GF-D8 (cell line): ENCODE measurements at regions not wholly inside any gene's neighbourhood (a gene's known extent, or its start where the extent isn't known, plus 50 kb on each side); places are given as distances from the start of the nearest gene placed in this dataset.

Source experiments
- DNase-seq: peaks from one replicate; lab custom pipeline; 2025; lab: John Stamatoyannopoulos, UW

DNA sequence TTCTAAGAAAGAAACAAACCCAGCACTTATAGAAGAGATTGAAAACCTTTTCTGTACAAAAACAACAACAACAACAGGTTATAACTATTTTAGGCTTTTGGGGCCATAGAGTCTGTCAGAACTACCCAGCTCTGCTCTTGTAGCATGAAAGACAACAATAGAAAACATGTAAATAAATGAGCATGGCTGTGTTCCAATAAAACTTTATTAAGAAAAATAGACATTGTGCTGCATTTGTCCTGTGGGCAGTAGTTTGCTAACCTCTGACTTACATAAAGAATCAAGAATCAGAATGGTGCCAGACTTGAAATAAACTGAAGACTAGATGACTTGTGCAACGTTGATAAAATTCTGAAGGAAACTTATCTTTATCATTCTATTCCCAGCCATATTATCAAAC is 617.5 kb downstream of the DIAPH3 start:
- DNase-seq: no peak

DNA sequence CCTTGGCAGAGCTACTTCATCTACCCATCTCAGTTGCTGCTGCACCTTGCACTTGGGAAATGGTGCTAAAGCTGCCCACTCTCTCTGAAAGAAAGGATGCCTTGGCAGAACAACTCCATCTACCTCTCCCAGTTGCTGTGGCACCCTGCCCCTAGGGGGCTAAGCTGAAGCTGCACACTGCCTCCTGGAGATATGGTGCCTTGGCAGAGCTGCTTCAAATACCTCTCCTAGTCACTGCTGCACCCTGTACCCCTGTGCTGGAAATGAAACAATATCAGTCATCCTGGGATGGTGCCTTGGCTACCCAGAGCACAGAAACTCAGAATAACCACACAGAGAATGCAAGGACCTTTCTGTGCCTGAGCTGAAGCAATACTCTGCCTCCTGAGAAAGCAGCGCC is 615.8 kb downstream of the DIAPH3 start:
- DNase-seq: no peak

DNA sequence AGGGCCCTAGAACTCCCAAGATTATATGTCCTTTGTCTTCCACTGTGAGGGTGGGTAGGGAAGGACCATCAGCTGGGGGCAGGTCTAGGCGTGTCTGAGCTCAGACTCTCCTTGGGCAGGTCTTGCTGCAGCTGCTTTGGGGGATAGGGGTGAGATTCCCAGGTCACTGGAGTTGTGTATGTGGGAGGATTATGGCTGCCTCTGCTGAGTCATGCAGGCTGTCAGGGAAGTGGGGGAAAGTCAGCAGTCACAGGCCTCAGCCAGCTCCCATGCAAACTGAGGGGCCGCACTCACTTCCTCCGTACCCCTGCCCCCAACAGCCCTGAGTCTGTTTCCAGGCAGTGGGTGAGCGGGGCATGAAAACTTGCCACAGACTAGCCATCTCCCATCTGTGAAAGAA is 600.8 kb downstream of the DIAPH3 start:
- DNase-seq: no peak

- DNase-seq: no peak
Measured at GRCh38 chr13:59566561-59566960, 597.2 kb downstream of the DIAPH3 start.

GRCh38 chr13:59568306-59568705 is 595.4 kb downstream of the DIAPH3 start:
- no peak for DNase-seq

DNA sequence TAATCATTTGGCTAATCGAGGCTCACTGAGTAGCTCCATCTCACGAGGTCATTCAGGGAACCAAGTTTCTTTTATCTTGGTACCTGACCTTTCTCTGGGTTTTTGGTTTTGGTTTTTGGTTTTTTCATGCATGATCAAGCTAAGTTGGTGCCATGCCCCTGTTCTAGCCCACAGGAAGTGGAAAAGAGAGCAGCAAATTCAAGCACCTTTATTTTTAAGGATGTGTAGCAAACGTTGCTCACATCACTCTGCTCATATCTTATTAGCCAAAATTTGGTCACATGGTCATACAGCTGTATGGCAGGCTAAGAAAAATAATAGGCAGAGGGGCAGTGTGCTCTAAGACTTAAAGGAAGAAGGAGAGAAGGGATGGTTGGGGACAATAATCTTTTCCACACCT is 593.5 kb downstream of the DIAPH3 start:
- DNase-seq: no peak

GRCh38 chr13:59584101-59584500 is 579.6 kb downstream of the DIAPH3 start:
- DNase-seq: no peak

- DNase-seq: no peak
Measured at GRCh38 chr13:59584761-59585670, 578.7 kb downstream of the DIAPH3 start.

DNA sequence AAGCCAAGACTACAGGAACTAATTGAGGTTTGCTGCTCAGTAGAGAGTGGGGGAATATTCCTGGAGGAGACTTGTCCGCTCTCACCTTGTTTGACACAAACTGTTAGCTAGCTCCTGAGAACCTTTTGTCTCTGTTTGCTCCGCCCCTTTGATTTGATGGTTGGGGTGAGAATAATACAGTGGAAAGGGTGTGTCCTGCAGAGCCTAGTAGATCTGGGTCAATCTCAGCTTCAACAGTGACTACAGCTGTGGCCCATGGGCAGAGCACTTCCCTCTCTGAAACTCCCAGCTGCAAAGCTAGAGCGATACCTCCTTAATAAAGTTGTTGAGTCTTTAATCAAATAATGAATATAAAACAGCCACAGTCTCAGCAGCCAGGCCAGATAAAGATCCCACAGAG is 576.7 kb downstream of the DIAPH3 start:
- DNase-seq: no peak

DNA sequence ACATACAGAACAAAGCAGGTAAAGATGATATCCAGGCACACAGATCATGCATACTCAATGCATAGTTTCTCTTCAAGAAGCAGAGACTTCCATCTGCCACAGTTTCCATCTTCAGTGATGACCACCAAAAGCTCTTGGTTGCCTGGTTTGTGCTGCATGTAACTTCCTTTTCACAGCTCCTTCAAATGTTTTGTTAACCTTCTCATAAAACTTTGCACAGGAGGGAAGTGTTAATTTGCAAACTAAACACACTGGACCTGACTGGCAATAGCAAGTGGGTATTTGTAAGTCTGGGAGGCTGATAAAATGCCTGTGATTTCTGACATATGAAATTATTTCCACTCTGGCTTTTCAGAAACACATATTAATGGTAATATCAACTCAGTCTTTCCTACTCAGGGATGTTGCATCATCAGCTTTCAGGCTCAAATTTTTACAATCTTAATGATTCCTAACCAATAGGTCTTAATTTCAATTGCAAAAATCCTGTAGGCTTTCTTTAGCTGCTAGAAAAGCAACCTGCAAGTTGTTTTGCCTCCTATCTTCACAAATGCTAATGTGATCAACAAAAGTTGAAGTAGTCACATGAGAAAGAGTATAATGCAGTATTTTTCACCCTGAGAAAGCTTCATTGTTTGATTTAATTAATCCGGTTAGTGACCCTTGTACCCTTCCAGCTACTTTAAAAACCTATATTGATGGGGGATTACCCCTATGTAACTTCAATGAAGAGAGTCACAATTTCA is 575.6 kb downstream of the DIAPH3 start:
- no peak for DNase-seq

DNA sequence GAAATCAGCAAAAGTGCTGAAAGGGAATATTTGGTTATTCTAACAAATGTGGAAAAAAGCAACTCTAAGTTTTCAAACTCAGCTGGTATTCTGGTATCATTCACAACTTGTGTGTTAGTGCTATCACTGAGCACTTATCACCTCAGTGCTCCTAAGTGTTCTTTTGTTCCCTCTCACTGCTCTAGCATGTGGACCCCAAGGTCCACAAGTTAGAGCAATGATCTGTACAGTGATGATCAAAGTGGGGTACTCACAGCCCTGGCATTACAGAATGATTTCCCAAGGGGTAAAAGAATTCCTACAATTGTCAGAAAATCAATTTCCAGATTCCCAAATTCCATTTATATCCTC is 575.0 kb downstream of the DIAPH3 start:
- DNase-seq: no peak

DNA sequence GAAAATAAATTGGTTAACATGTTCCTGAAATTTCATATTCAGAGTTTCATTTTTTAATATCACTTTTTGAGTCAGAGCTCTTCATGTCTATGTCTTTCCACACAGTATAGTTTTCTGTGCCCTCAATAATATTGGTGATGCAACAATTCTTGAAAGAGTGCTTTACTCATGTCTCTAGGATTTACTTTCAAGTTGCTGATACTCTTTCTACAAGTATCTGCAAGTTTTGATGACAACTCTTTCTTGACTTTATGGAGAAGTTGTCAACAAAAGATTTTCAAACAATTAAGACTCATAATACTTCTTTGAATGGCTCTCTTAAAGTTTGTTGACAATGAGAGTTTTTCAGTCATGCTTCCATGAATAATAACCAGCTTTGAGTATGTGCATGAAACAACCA is 561.7 kb downstream of the DIAPH3 start:
- DNase-seq: no peak

DNA sequence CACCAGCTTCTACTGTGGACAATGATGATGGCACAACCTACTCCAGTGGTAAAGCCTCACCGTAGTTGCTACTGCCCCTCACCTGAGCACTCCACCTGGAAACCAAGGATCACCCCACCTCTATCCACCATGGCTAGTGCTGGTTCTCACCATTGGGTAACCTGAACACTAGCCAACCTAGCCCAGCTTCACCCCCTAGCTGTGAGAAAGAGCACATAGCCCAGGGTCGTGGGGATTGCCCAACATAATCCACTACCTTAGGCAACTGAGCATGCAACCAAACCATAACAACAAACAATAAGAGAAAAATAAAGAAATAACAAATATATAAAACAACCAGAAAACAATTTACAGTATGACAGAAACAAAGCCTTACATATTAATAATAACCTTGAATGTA is 560.1 kb downstream of the DIAPH3 start:
- no peak for DNase-seq

- no peak for DNase-seq
Measured at GRCh38 chr13:59607172-59607571, 556.6 kb downstream of the DIAPH3 start.

DNA sequence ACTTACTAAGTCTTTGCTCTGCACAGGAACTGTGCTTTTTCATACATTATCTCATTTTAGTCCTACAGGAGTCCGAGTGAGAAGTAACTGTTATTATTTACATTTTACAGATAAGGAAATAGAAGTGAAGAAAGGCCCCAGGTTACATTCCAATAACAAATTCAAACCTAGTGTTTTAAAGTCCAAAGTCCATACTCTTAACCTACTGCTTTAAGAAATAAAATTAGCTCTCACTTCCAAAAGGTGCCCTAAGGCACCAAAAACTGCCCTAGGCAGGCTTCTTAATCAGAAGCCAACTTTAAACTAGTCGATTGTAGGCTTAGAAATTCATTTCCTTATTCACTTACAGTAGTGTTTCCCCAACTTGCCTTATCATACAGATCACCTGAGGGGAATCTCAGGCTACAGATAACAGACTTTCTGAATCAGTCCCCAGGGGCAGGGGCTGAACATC is 555.9 kb downstream of the DIAPH3 start:
- no peak for DNase-seq

DNA sequence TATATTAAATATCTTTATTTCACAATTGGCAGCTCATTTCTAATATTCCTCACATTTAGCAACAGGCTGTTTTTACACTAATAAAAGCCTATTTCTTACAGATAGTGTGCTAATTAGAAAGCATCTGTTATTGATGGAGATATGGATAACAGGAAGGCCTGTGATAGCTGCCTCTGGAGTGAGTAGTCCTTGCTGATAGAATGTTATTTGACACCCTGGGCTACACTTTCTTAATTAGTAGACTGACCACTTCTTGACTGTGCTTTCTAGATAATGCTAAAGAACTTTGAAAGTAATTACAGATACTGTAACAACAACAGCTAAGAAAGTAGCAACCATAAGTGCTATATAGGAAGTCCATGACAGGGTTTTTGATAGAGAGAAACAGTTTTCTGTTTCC is 554.3 kb downstream of the DIAPH3 start:
- DNase-seq: no peak
